H1 (cell line): ENCODE measurements at regions not wholly inside any gene's neighbourhood (a gene's known extent, or its start where the extent isn't known, plus 50 kb on each side); places are given as distances from the start of the nearest gene placed in this dataset.

ENCODE experiments used
- CTCF ChIA-PET: fragments of 300-600 bp; sonication (Branson Sonifier 250); formaldehyde crosslinking; loops from one replicate; lab custom pipeline; 2021; ENCODE audit not compliant: partially characterized antibody; lab: Charles Lee
- POLR2A ChIA-PET: fragments of 300-600 bp; sonication (Branson Sonifier 250); formaldehyde crosslinking; loops from one replicate; lab custom pipeline; 2021; ENCODE audit warnings: inconsistent platforms; ENCODE audit not compliant: partially characterized antibody; lab: Charles Lee
- DNase-seq, 2 experiments: peaks; one replicate each; pipeline versions ENCODE4 v3.0.0 to v3.0.0-alpha.2; 2010 to 2022; ENCODE audit warnings: low spot score in 2 of 2, low read depth in 1 of 2, mixed read lengths in 1 of 2
- FAIRE-seq: peaks from 2 replicates; lab custom pipeline; 2011; peaks lifted over from hg19 to GRCh38; lab: Jason Lieb, UNC
- H2AFZ ChIP-seq: 2 replicates; pipeline ENCODE4 v1.8.1; 2012; ENCODE audit warnings: low read length, inconsistent platforms
- H2AK5ac ChIP-seq: 2 replicates; pipeline ENCODE4 v1.6.1; 2013; ENCODE audit warnings: low read depth, low read length
- H2BK120ac ChIP-seq: replicated peaks from 2 replicates; pipeline ENCODE3; 2013; ENCODE audit warnings: low read depth, low read length, inconsistent platforms
- H2BK12ac ChIP-seq: 2 replicates; pipeline ENCODE4 v1.6.1; 2013; ENCODE audit warnings: low read depth, low read length
- H2BK15ac ChIP-seq: 2 replicates; pipeline ENCODE4 v1.6.1; 2013; ENCODE audit warnings: low read length
- H2BK20ac ChIP-seq: 2 replicates; pipeline ENCODE4 v1.6.1; 2013; ENCODE audit warnings: low read length
- H2BK5ac ChIP-seq: 2 replicates; pipeline ENCODE4 v1.6.1; 2013; ENCODE audit warnings: low read depth, low read length
- H3K14ac ChIP-seq: 2 replicates; pipeline ENCODE4 v1.6.1; 2013; ENCODE audit warnings: inconsistent platforms; ENCODE audit not compliant: insufficient read length
- H3K18ac ChIP-seq: 2 replicates; pipeline ENCODE4 v1.6.1; 2013; ENCODE audit warnings: low read length; ENCODE audit errors: extremely low read depth
- H3K23ac ChIP-seq: 2 replicates; pipeline ENCODE4 v1.6.1; 2013; ENCODE audit warnings: inconsistent platforms; ENCODE audit not compliant: insufficient read length
- H3K23me2 ChIP-seq: 2 replicates; pipeline ENCODE4 v1.6.1; 2013; ENCODE audit warnings: low read depth, low read length
- H3K27ac ChIP-seq: 2 replicates; pipeline ENCODE4 v1.6.1; 2011; ENCODE audit warnings: low read depth, low read length, inconsistent platforms
- H3K27me3 ChIP-seq, 4 experiments: replicated peaks in 1 of 4; 1 replicate in 1 of 4; 2 replicates in 3 of 4; pipeline versions ENCODE4 v1.6.1 to v1.8.1; 2011 to 2013; ENCODE audit warnings: low read length in 3 of 4, mild to moderate bottlenecking in 3 of 4, inconsistent platforms in 2 of 4, mixed read lengths in 2 of 4, moderate library complexity in 1 of 4; ENCODE audit not compliant: control insufficient read depth in 3 of 4, insufficient read depth in 3 of 4; ENCODE audit errors: extremely low read depth in 1 of 4
- H3K36me3 ChIP-seq, 4 experiments: 2 replicates each; pipeline versions ENCODE4 v1.6.1 to v1.8.1; 2011 to 2013; ENCODE audit warnings: mild to moderate bottlenecking in 4 of 4, low read length in 3 of 4, moderate library complexity in 2 of 4, control low read depth in 1 of 4, inconsistent platforms in 1 of 4; ENCODE audit not compliant: insufficient read depth in 4 of 4, control insufficient read depth in 2 of 4
- H3K4ac ChIP-seq: replicated peaks from 2 replicates; pipeline ENCODE3; 2013; ENCODE audit warnings: low read length, low read depth, mixed read lengths, inconsistent platforms; ENCODE audit not compliant: insufficient read length
- H3K4me1 ChIP-seq, 4 experiments: replicated peaks in 1 of 4; 1 replicate in 1 of 4; 2 replicates in 3 of 4; pipeline versions ENCODE4 v1.6.1 to v1.8.1; 2011 to 2013; ENCODE audit warnings: low read length in 3 of 4, inconsistent platforms in 2 of 4, mixed read lengths in 1 of 4; ENCODE audit not compliant: insufficient read depth in 4 of 4, control insufficient read depth in 3 of 4
- H3K4me2 ChIP-seq, 2 experiments: 2 replicates each; pipeline versions ENCODE4 v1.6.1 to v1.8.1; 2011 to 2013; ENCODE audit warnings: low read depth in 2 of 2, low read length in 2 of 2, control low read depth in 1 of 2, inconsistent platforms in 1 of 2, mild to moderate bottlenecking in 1 of 2; ENCODE audit not compliant: insufficient read depth in 1 of 2
- H3K4me3 ChIP-seq, 4 experiments: fragments of 200-600, 300-600 bp in 1 of 4; sonication (generic), shearing (Covaris generic), sonication (Bioruptor Twin) in 1 of 4; 2 replicates each; pipeline versions ENCODE4 v1.5.1 to v1.8.1; 2011 to 2016; ENCODE audit warnings: low read length in 4 of 4, low read depth in 3 of 4, control low read depth in 2 of 4, inconsistent platforms in 2 of 4, mild to moderate bottlenecking in 2 of 4, mixed read lengths in 1 of 4, moderate library complexity in 1 of 4; ENCODE audit not compliant: insufficient read depth in 2 of 4; ENCODE audit errors: extremely low read depth in 1 of 4
- H3K56ac ChIP-seq: replicated peaks from 2 replicates; pipeline ENCODE3; 2013; ENCODE audit warnings: low read depth, mild to moderate bottlenecking, mixed read lengths, low read length, inconsistent platforms; ENCODE audit not compliant: insufficient read length
- H3K79me1 ChIP-seq: 2 replicates; pipeline ENCODE4 v1.6.1; 2013; ENCODE audit warnings: low read depth, low read length, control low read depth
- H3K79me2 ChIP-seq, 2 experiments: 2 replicates each; pipeline versions ENCODE4 v1.6.1 to v1.8.1; 2012 to 2013; ENCODE audit warnings: low read length in 2 of 2, mild to moderate bottlenecking in 2 of 2, inconsistent platforms in 1 of 2; ENCODE audit not compliant: insufficient read depth in 2 of 2, control insufficient read depth in 1 of 2
- H3K9ac ChIP-seq, 4 experiments: replicated peaks in 1 of 4; 1 replicate in 1 of 4; 2 replicates in 3 of 4; pipeline versions ENCODE4 v1.6.1 to v1.8.1; 2011 to 2013; ENCODE audit warnings: low read depth in 3 of 4, low read length in 3 of 4, control low read depth in 2 of 4, mild to moderate bottlenecking in 2 of 4, moderate library complexity in 2 of 4, inconsistent platforms in 1 of 4; ENCODE audit errors: extremely low read depth in 1 of 4
- H3K9me3 ChIP-seq, 2 experiments: 2 replicates each; pipeline versions ENCODE4 v1.6.1 to v1.8.1; 2012 to 2013; ENCODE audit warnings: mild to moderate bottlenecking in 2 of 2, moderate library complexity in 2 of 2, control low read depth in 1 of 2, inconsistent platforms in 1 of 2, low read depth in 1 of 2, low read length in 1 of 2, mixed read lengths in 1 of 2; ENCODE audit not compliant: insufficient read depth in 2 of 2
- H4K20me1 ChIP-seq, 2 experiments: replicated peaks in 1 of 2; 2 replicates each; pipeline versions ENCODE3 to v1.8.1; 2011 to 2013; ENCODE audit warnings: inconsistent platforms in 2 of 2, low read length in 2 of 2, mild to moderate bottlenecking in 1 of 2; ENCODE audit not compliant: insufficient read depth in 2 of 2, control insufficient read depth in 1 of 2
- H4K5ac ChIP-seq: 2 replicates; pipeline ENCODE4 v1.6.1; 2013; ENCODE audit warnings: low read length, low read depth, mixed read lengths, inconsistent platforms; ENCODE audit not compliant: insufficient read length
- H4K8ac ChIP-seq: 2 replicates; pipeline ENCODE4 v1.8.0; 2013; ENCODE audit warnings: mild to moderate bottlenecking, moderate library complexity, low read length, inconsistent platforms; ENCODE audit not compliant: insufficient read depth; ENCODE audit errors: extremely low read depth
- H4K91ac ChIP-seq: replicated peaks from 2 replicates; pipeline ENCODE3; 2013; ENCODE audit warnings: low read length, mixed read lengths, inconsistent platforms; ENCODE audit not compliant: insufficient read length
- BCL11A ChIP-seq, 2 experiments: IDR thresholded peaks; one replicate each; pipeline ENCODE4 v1.6.1; 2011; ENCODE audit warnings: low read depth in 2 of 2, low read length in 2 of 2, mild to moderate bottlenecking in 2 of 2
- BRCA1 ChIP-seq: IDR thresholded peaks from 2 replicates; pipeline ENCODE4 v1.6.1; 2012; ENCODE audit warnings: low read depth, low read length, improper control_type of control experiment
- EGR1 ChIP-seq: IDR thresholded peaks from 2 replicates; pipeline ENCODE4 v1.6.1; 2011; ENCODE audit warnings: low read depth, low read length, borderline replicate concordance
- FOSL1 ChIP-seq: IDR thresholded peaks from 2 replicates; pipeline ENCODE4 v1.6.1; 2011; ENCODE audit warnings: mild to moderate bottlenecking, low read depth, low read length, moderate library complexity; ENCODE audit not compliant: insufficient read depth
- GABPA ChIP-seq: IDR thresholded peaks from 2 replicates; pipeline ENCODE4 v1.6.1; 2011; ENCODE audit warnings: mild to moderate bottlenecking, low read length, moderate library complexity, borderline replicate concordance; ENCODE audit not compliant: insufficient read depth
- KDM5A ChIP-seq: fragments of 200-600 bp; IDR thresholded peaks from 2 replicates; pipeline ENCODE4 v1.7.1; 2012; ENCODE audit warnings: mild to moderate bottlenecking, low read length, inconsistent platforms, mixed read lengths
- SIN3A ChIP-seq, 2 experiments: IDR thresholded peaks in 1 of 2; conservative IDR thresholded peaks in 1 of 2; 2 replicates each; pipeline ENCODE4 v1.6.1; 2011 to 2012; ENCODE audit warnings: low read length in 2 of 2, improper control_type of control experiment in 1 of 2, low read depth in 1 of 2, mild to moderate bottlenecking in 1 of 2
- SIX5 ChIP-seq: IDR thresholded peaks from 2 replicates; pipeline ENCODE4 v1.6.1; 2011; ENCODE audit warnings: mild to moderate bottlenecking, low read depth, low read length
- WGBS, 2 experiments: shearing (Covaris generic) in 1 of 2; methylation state at CpG; one replicate each; pipeline versions ENCODE4 v1.1.6 to v1.1.7; 2013 to 2015; ENCODE audit warnings: low lambda C conversion rate in 2 of 2, mixed read lengths in 2 of 2, inconsistent platforms in 1 of 2, low coverage in 1 of 2, missing lambda C conversion rate in 1 of 2; ENCODE audit not compliant: insufficient replicate concordance in 2 of 2, insufficient coverage in 1 of 2, insufficient read length in 1 of 2; ENCODE audit errors: extremely low coverage in 1 of 2, missing lambda C conversion rate in 1 of 2; 5-methylcytosine and 5-hydroxymethylcytosine counted together

DNA sequence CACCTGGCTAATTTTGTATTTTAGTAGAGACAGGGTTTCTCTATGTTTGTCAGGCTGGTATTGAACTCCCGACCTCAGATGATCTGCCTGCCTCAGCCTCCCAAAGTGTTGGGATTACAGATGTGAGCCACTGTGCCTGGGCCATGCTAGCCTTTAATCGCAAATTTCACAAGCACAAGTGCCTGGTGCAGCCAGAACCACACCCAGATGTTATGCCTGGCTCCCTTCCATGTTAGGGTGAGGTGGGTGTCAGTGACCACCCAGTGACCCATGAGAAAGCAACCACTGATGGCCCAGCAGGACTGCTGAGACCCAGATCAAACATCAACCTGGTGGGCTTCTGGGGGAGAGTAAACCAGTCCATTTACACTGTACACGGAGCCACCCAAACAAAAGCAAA, 241.9 kb downstream of the CDH11 start:
- FAIRE-seq: no peak
- CTCF ChIA-PET: no interaction called here
- 91% methylated on average over 3 of the region's 3 CpGs; no CpG with 5 or more reads in 1 of the 2 experiments for WGBS, 2 experiments

More for the DNA sequence above, 241.9 kb downstream of the CDH11 start:
- Histone ChIP-seq H3K56ac (no peak overlapping the region), H3K27me3 (no peaks in the 10 kb centered on the region), H2BK5ac (no peak overlapping the region), H3K36me3 (no peaks in the 10 kb centered on the region), H2AK5ac (no peak overlapping the region), H3K4ac (no peak overlapping the region), H3K79me1 (no peaks in the 10 kb centered on the region), H4K5ac (no peak overlapping the region), H3K4me2 (no peak overlapping the region), H2BK20ac (no peak overlapping the region), H3K14ac (no peak overlapping the region), H3K23ac (no peak overlapping the region), H3K23me2 (no peaks in the 10 kb centered on the region), H4K20me1 (no peaks in the 10 kb centered on the region), H3K27ac (no peak overlapping the region), H3K9me3 (no peaks in the 10 kb centered on the region), H4K8ac (no peak overlapping the region), H4K91ac (no peak overlapping the region), H3K4me3 (no peak overlapping the region), H3K18ac (no peak overlapping the region), H2BK12ac (no peak overlapping the region), H3K79me2 (no peaks in the 10 kb centered on the region), H3K4me1 (no peaks in the 10 kb centered on the region), H2BK15ac (no peak overlapping the region), H2AFZ (no peak overlapping the region), H2BK120ac (no peak overlapping the region), H3K9ac (no peak overlapping the region)
- DNase-seq: no peak
- POLR2A ChIA-PET: no interaction called here
- TF ChIP-seq SIN3A (conservative IDR thresholded peaks at IDR 0.05 in 1 of 2, IDR thresholded peaks at IDR 0.05 in 1 of 2; ENCODE audit: low read depth in 1 of 2, low read length in 2 of 2): no peak
- no peak for TF ChIP-seq BRCA1
- TF ChIP-seq BCL11A (IDR thresholded peaks at IDR 0.05; ENCODE audit: low read depth in 2 of 2, low read length in 2 of 2): no peak
- TF ChIP-seq GABPA: no peak
- no peak for TF ChIP-seq FOSL1
- TF ChIP-seq EGR1: no peak
- no peak for TF ChIP-seq SIX5
- TF ChIP-seq KDM5A: no peak
